ENCODE measurements at regions not wholly inside any gene's neighbourhood (a gene's known extent, or its start where the extent isn't known, plus 50 kb on each side); places are given as distances from the start of the nearest gene placed in this dataset.

DNA sequence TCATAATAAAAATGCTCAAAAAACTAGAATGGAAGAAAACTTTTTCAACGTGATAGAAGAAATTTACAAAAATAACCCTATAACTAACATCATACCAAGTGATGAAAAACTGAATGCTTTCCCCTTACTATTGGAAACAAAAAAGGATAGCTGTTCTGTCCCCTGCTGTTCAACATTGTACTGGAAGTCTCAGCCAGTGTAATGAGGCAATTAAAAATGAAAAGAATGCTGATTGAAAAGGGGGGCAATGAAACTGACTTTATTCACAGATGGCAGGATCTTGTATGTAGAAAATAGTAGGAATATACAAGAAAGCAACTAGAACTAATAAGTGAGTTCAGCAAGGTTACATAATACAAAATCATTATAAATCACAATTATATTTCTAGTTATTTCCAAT, 337.9 kb upstream of the KITLG start:
- POLR2A ChIA-PET, result no interaction called here
- TF ChIP-seq, protein P1, sequence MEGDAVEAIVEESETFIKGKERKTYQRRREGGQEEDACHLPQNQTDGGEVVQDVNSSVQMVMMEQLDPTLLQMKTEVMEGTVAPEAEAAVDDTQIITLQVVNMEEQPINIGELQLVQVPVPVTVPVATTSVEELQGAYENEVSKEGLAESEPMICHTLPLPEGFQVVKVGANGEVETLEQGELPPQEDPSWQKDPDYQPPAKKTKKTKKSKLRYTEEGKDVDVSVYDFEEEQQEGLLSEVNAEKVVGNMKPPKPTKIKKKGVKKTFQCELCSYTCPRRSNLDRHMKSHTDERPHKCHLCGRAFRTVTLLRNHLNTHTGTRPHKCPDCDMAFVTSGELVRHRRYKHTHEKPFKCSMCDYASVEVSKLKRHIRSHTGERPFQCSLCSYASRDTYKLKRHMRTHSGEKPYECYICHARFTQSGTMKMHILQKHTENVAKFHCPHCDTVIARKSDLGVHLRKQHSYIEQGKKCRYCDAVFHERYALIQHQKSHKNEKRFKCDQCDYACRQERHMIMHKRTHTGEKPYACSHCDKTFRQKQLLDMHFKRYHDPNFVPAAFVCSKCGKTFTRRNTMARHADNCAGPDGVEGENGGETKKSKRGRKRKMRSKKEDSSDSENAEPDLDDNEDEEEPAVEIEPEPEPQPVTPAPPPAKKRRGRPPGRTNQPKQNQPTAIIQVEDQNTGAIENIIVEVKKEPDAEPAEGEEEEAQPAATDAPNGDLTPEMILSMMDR (IDR thresholded peaks at IDR 0.05; ENCODE audit: insufficient read depth in 1 of 2, low read depth in 1 of 2, low read length in 1 of 2, severe bottlenecking in 1 of 2, unreplicated experiment in 1 of 2), result no peak
- no peak overlapping the region for H3K4me3 Mint-ChIP-seq (ENCODE audit: unreplicated experiment)
- intact Hi-C loops (cut with micrococcal nuclease; ENCODE audit: unreplicated experiment), result no loop called here
- peaks cover 17% of the 10 kb centered on the region for H3K4me1 Mint-ChIP-seq (ENCODE audit: low read depth, unreplicated experiment)
- no peak overlapping the region for H3K4me3 ChIP-seq (ENCODE audit: low read depth, low read length)
- no peak for DNase-seq
- no peaks in the 10 kb centered on the region for H3K36me3 ChIP-seq (ENCODE audit: control insufficient read depth, insufficient read depth, low read length)
- H3K27me3 Mint-ChIP-seq (ENCODE audit: insufficient read depth, unreplicated experiment), result no peaks in the 10 kb centered on the region
- H3K9me3 Mint-ChIP-seq (ENCODE audit: unreplicated experiment), result peaks cover 29% of the 10 kb centered on the region
- CTCF ChIA-PET, result no interaction called here
- H3K27ac Mint-ChIP-seq (ENCODE audit: unreplicated experiment), result no peak overlapping the region
- peaks cover 5% of the 10 kb centered on the region for H3K36me3 Mint-ChIP-seq (ENCODE audit: insufficient read depth, unreplicated experiment)
- no TSS peak for BruUV-seq (replicated peaks)
- peaks cover 22% of the 10 kb centered on the region for H3K4me1 ChIP-seq
- peaks cover 27% of the 10 kb centered on the region for H3K9me3 ChIP-seq
- H3K27me3 ChIP-seq (replicated peaks; ENCODE audit: control insufficient read depth, insufficient read depth, low read length), result no peaks in the 10 kb centered on the region

DNA sequence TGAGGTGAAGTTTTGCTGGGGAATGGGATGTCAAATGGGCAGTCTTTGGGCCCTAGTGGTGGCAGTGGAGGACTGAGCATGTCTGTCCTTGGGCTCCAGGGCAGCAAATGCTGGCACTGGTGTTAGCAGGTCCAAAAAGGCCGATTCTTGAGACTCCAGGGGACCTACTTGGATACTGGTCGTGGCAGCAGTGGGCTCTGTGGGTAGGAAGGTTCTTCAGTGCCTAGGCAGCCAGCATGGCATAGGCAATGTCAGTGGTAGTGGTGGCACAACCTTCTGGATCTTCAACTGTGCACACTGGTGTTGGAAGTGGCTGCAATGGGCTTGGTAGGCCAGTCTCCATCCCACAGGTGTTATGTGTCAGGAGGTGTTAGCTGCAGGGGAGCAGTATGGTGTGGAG, 334.7 kb upstream of the KITLG start:
- Mint-ChIP-seq H3K27me3 (ENCODE audit: insufficient read depth, unreplicated experiment) (no peaks in the 10 kb centered on the region), H3K9me3 (ENCODE audit: unreplicated experiment) (peaks cover 55% of the 10 kb centered on the region), H3K4me1 (ENCODE audit: low read depth, unreplicated experiment) (no peaks in the 10 kb centered on the region), H3K4me3 (ENCODE audit: unreplicated experiment) (no peak overlapping the region), H3K27ac (ENCODE audit: unreplicated experiment) (no peak overlapping the region), H3K36me3 (ENCODE audit: insufficient read depth, unreplicated experiment) (peaks cover 5% of the 10 kb centered on the region)
- TF ChIP-seq, protein P1 (IDR thresholded peaks at IDR 0.05; ENCODE audit: insufficient read depth in 1 of 2, low read depth in 1 of 2, low read length in 1 of 2, severe bottlenecking in 1 of 2, unreplicated experiment in 1 of 2), result no peak
- POLR2A ChIA-PET, result no interaction called here
- BruUV-seq (replicated peaks), result no TSS peak
- H3K27me3 ChIP-seq (replicated peaks; ENCODE audit: control insufficient read depth, insufficient read depth, low read length), result no peaks in the 10 kb centered on the region
- CTCF ChIA-PET, result no interaction called here
- 0 out of 2 replicates have a peak, but pooled peaks cover 3% of the 10 kb centered on the region for H3K4me1 ChIP-seq
- peaks cover 27% of the 10 kb centered on the region for H3K9me3 ChIP-seq
- no peak for DNase-seq
- H3K4me3 ChIP-seq (ENCODE audit: low read depth, low read length), result no peak overlapping the region
- intact Hi-C loops (cut with micrococcal nuclease; ENCODE audit: unreplicated experiment), result no loop called here
- H3K36me3 ChIP-seq (ENCODE audit: control insufficient read depth, insufficient read depth, low read length), result no peaks in the 10 kb centered on the region

DNA sequence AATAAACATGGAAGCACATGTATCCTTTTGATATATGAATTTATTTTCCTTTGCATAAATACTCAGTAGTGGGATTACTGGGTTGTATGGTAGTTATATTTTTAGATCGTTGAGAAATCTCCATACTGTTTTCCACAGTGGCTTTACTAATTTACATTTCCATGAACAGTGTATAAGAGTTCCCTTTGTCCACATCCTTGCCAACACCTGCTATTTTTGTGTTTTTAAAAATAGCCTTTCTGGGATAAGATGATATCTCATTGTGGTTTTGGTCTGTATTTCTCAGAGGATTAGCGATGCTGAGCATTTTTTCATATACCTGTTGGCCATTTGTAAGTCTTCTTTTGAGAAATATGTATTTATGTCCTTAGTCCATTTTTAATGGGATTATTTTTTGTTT, 329.2 kb upstream of the KITLG start:
- Mint-ChIP-seq H3K36me3 (ENCODE audit: insufficient read depth, unreplicated experiment) (no peaks in the 10 kb centered on the region), H3K27me3 (ENCODE audit: insufficient read depth, unreplicated experiment) (no peaks in the 10 kb centered on the region), H3K4me1 (ENCODE audit: low read depth, unreplicated experiment) (no peaks in the 10 kb centered on the region), H3K4me3 (ENCODE audit: unreplicated experiment) (no peak overlapping the region), H3K27ac (ENCODE audit: unreplicated experiment) (no peak overlapping the region), H3K9me3 (ENCODE audit: unreplicated experiment) (peaks cover 54% of the 10 kb centered on the region)
- H3K27me3 ChIP-seq (replicated peaks; ENCODE audit: control insufficient read depth, insufficient read depth, low read length), result no peaks in the 10 kb centered on the region
- POLR2A ChIA-PET, result no interaction called here
- no peaks in the 10 kb centered on the region for H3K36me3 ChIP-seq (ENCODE audit: control insufficient read depth, insufficient read depth, low read length)
- no peak for DNase-seq
- no peak overlapping the region for H3K4me3 ChIP-seq (ENCODE audit: low read depth, low read length)
- TF ChIP-seq, protein P1 (IDR thresholded peaks at IDR 0.05; ENCODE audit: insufficient read depth in 1 of 2, low read depth in 1 of 2, low read length in 1 of 2, severe bottlenecking in 1 of 2, unreplicated experiment in 1 of 2), result no peak
- CTCF ChIA-PET, result no interaction called here
- BruUV-seq (replicated peaks), result no TSS peak
- H3K4me1 ChIP-seq, result no peaks in the 10 kb centered on the region; the same call in 1 of the 2 replicates
- intact Hi-C loops (cut with micrococcal nuclease; ENCODE audit: unreplicated experiment), result no loop called here
- H3K9me3 ChIP-seq, result peaks cover 10% of the 10 kb centered on the region

Measured in Caco-2 (cell line).